Suprapubic skin (tissue), 4 donors: ENCODE measurements at regions not wholly inside any gene's neighbourhood (a gene's known extent, or its start where the extent isn't known, plus 50 kb on each side); places are given as distances from the start of the nearest gene placed in this dataset.

ENCODE experiments used
- DNase-seq, 2 donors: peaks; one replicate each; pipeline ENCODE4 v3.0.0-alpha.2; 2019; ENCODE audit warnings: low spot score in 2 of 2
- H3K27ac ChIP-seq: fragments of 200-600 bp; sonication (generic); one replicate; pipeline ENCODE4 v1.5.1; 2019
- H3K27me3 ChIP-seq: fragments of 200-600 bp; sonication (generic); one replicate; pipeline ENCODE4 v1.5.1; 2019
- H3K36me3 ChIP-seq: fragments of 200-600 bp; sonication (generic); one replicate; pipeline ENCODE4 v1.5.1; 2019
- H3K4me1 ChIP-seq: fragments of 200-600 bp; sonication (generic); one replicate; pipeline ENCODE4 v1.5.1; 2019
- H3K4me3 ChIP-seq: fragments of 200-600 bp; sonication (generic); one replicate; pipeline ENCODE4 v1.5.1; 2019; ENCODE audit warnings: mild to moderate bottlenecking
- H3K9me3 ChIP-seq: fragments of 200-600 bp; sonication (generic); one replicate; pipeline ENCODE4 v1.5.1; 2019
- CTCF ChIP-seq, 2 donors: fragments of 200-600 bp in 1 of 2; fragments of 450-650 bp in 1 of 2; sonication (generic) in 1 of 2; IDR thresholded peaks; one replicate each; pipeline ENCODE4 v1.5.1; 2016 to 2019; ENCODE audit warnings: antibody characterized with exemption in 2 of 2, mild to moderate bottlenecking in 1 of 2, moderate library complexity in 1 of 2
- EP300 ChIP-seq: sonication (generic); formaldehyde crosslinking; IDR thresholded peaks from one replicate; pipeline ENCODE4 v1.6.1; 2017; ENCODE audit warnings: antibody characterized with exemption
- POLR2A ChIP-seq, 2 donors: fragments of 450-650 bp; IDR thresholded peaks; one replicate each; pipeline ENCODE4 v1.6.1; 2017; ENCODE audit warnings: antibody characterized with exemption in 2 of 2, mild to moderate bottlenecking in 2 of 2, moderate library complexity in 2 of 2
- POLR2AphosphoS5 ChIP-seq, 3 donors: sonication (generic); formaldehyde crosslinking; IDR thresholded peaks; one replicate each; pipeline ENCODE4 v1.6.1; 2017; ENCODE audit warnings: antibody characterized with exemption in 3 of 3
- WGBS: methylation state at CpG from one replicate; pipeline ENCODE4 v1.1.5; 2018; 5-methylcytosine and 5-hydroxymethylcytosine counted together

- 33% methylated on average over 1 of the region's 1 CpG for WGBS
- no peaks in the 10 kb centered on the region for H3K4me1 ChIP-seq
- no peak overlapping the region for H3K27ac ChIP-seq
- no peak overlapping the region for H3K4me3 ChIP-seq
- TF ChIP-seq CTCF (IDR thresholded peaks at IDR 0.05) (no peak), EP300 (no peak), POLR2A (IDR thresholded peaks at IDR 0.05) (no peak), POLR2AphosphoS5 (IDR thresholded peaks at IDR 0.05) (no peak)
- DNase-seq: no peak
- H3K9me3 ChIP-seq: no peaks in the 10 kb centered on the region
- H3K36me3 ChIP-seq: no peaks in the 10 kb centered on the region
- no peaks in the 10 kb centered on the region for H3K27me3 ChIP-seq
Measured at GRCh38 chr13:58729361-58729760, 1097.8 kb downstream of the PCDH17 start.

- H3K36me3 ChIP-seq: no peaks in the 10 kb centered on the region
- H3K27ac ChIP-seq: no peak overlapping the region
- no peaks in the 10 kb centered on the region for H3K9me3 ChIP-seq
- no peaks in the 10 kb centered on the region for H3K4me1 ChIP-seq
- 86% methylated on average over 1 of the region's 1 CpG for WGBS
- DNase-seq: no peak
- H3K27me3 ChIP-seq: no peaks in the 10 kb centered on the region
- no peak overlapping the region for H3K4me3 ChIP-seq
- no peak for TF ChIP-seq POLR2AphosphoS5 (IDR thresholded peaks at IDR 0.05)
- TF ChIP-seq CTCF (IDR thresholded peaks at IDR 0.05): no peak
- no peak for TF ChIP-seq EP300
- no peak for TF ChIP-seq POLR2A (IDR thresholded peaks at IDR 0.05)
Measured at GRCh38 chr13:58744686-58745085, 1113.1 kb downstream of the PCDH17 start.

GRCh38 chr13:58767566-58767965 is 1136.0 kb downstream of the PCDH17 start:
- TF ChIP-seq CTCF (IDR thresholded peaks at IDR 0.05): no peak
- TF ChIP-seq POLR2AphosphoS5 (IDR thresholded peaks at IDR 0.05): no peak
- no peak for TF ChIP-seq EP300
- no peak for TF ChIP-seq POLR2A (IDR thresholded peaks at IDR 0.05)
- Histone ChIP-seq H3K36me3 (no peaks in the 10 kb centered on the region), H3K9me3 (no peaks in the 10 kb centered on the region), H3K4me3 (no peak overlapping the region), H3K27me3 (no peaks in the 10 kb centered on the region), H3K27ac (no peak overlapping the region), H3K4me1 (no peaks in the 10 kb centered on the region)
- 37% methylated on average over 2 of the region's 2 CpGs for WGBS
- no peak for DNase-seq

- Histone ChIP-seq H3K4me3 (no peak overlapping the region), H3K4me1 (no peaks in the 10 kb centered on the region), H3K27ac (no peak overlapping the region), H3K36me3 (no peaks in the 10 kb centered on the region), H3K27me3 (no peaks in the 10 kb centered on the region), H3K9me3 (no peaks in the 10 kb centered on the region)
- no peak for TF ChIP-seq EP300
- TF ChIP-seq POLR2AphosphoS5 (IDR thresholded peaks at IDR 0.05): no peak
- no peak for TF ChIP-seq POLR2A (IDR thresholded peaks at IDR 0.05)
- no peak for TF ChIP-seq CTCF (IDR thresholded peaks at IDR 0.05)
- DNase-seq: no peak
- no CpG with 5 or more reads among the region's 25 CpGs for WGBS
Measured at GRCh38 chr13:58773280-58773859, 1141.8 kb downstream of the PCDH17 start.

GRCh38 chr13:58782736-58783135 is 1151.2 kb downstream of the PCDH17 start:
- no peaks in the 10 kb centered on the region for H3K9me3 ChIP-seq
- 97% methylated on average over 1 of the region's 1 CpG for WGBS
- H3K4me1 ChIP-seq: no peaks in the 10 kb centered on the region
- H3K4me3 ChIP-seq: no peak overlapping the region
- H3K27me3 ChIP-seq: no peaks in the 10 kb centered on the region
- H3K27ac ChIP-seq: no peak overlapping the region
- H3K36me3 ChIP-seq: no peaks in the 10 kb centered on the region
- DNase-seq: no peak
- TF ChIP-seq CTCF (IDR thresholded peaks at IDR 0.05) (no peak), EP300 (no peak), POLR2AphosphoS5 (IDR thresholded peaks at IDR 0.05) (no peak), POLR2A (IDR thresholded peaks at IDR 0.05) (no peak)
